ENCODE measurements at regions not wholly inside any gene's neighbourhood (a gene's known extent, or its start where the extent isn't known, plus 50 kb on each side); places are given as distances from the start of the nearest gene placed in this dataset.

DNA sequence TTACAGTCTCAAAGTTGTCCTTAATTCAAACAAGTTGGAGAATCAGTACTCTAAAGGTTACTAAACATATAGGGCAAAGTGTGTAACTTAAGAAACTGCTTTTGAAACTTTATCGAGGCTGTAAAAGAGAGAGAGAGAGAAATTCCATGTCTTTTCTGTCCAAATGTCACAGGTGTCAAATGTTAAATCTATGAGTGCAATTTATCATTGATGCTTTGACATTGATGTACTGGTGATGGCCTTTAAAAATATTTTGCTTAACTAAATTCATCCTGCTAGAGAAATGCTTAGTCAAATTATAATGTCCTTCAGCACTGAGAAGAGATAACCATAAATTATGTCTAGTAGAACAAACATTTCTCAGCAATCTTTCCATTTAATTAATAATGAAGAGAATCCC is 1602.1 kb upstream of the TMEFF2 start (continued):
- no peak for TF ChIP-seq TCF3 (IDR thresholded peaks at IDR 0.05; ENCODE audit: borderline replicate concordance, insufficient read depth, low read depth, low read length)
- TF ChIP-seq BRCA1 (IDR thresholded peaks at IDR 0.05; ENCODE audit: low read depth, low read length) = no peak
- TF ChIP-seq TCF12 (IDR thresholded peaks at IDR 0.05; ENCODE audit: low read depth, low read length) = no peak
- no peak for TF ChIP-seq NFIC (IDR thresholded peaks at IDR 0.05; ENCODE audit: low read depth, low read length)
- TF ChIP-seq, protein P1, sequence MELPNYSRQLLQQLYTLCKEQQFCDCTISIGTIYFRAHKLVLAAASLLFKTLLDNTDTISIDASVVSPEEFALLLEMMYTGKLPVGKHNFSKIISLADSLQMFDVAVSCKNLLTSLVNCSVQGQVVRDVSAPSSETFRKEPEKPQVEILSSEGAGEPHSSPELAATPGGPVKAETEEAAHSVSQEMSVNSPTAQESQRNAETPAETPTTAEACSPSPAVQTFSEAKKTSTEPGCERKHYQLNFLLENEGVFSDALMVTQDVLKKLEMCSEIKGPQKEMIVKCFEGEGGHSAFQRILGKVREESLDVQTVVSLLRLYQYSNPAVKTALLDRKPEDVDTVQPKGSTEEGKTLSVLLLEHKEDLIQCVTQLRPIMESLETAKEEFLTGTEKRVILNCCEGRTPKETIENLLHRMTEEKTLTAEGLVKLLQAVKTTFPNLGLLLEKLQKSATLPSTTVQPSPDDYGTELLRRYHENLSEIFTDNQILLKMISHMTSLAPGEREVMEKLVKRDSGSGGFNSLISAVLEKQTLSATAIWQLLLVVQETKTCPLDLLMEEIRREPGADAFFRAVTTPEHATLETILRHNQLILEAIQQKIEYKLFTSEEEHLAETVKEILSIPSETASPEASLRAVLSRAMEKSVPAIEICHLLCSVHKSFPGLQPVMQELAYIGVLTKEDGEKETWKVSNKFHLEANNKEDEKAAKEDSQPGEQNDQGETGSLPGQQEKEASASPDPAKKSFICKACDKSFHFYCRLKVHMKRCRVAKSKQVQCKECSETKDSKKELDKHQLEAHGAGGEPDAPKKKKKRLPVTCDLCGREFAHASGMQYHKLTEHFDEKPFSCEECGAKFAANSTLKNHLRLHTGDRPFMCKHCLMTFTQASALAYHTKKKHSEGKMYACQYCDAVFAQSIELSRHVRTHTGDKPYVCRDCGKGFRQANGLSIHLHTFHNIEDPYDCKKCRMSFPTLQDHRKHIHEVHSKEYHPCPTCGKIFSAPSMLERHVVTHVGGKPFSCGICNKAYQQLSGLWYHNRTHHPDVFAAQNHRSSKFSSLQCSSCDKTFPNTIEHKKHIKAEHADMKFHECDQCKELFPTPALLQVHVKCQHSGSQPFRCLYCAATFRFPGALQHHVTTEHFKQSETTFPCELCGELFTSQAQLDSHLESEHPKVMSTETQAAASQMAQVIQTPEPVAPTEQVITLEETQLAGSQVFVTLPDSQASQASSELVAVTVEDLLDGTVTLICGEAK (IDR thresholded peaks at IDR 0.05; ENCODE audit: borderline replicate concordance) = no peak

DNA sequence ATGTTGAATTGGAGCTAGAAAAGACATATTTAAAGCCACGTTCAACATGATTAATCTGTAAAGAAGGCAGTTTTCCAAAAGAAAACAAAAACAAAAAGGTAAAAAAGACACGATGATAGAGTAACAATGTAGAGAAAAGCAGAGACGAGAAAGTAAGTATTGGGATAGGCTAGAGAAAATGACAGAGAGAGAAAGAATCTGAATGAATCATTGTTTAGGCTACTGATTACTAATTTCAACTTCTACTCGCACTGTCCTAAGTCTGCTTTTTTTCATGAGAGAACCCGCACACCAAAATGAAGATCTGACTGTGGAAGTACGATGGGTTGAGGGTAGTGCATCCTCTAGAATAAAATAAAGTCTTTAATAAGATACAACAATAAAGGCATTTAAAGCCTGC is 1599.2 kb upstream of the TMEFF2 start:
- in situ Hi-C loops (cut with MboI) = no loop called here
- SMC1A ChIA-PET (ENCODE audit: uncharacterized antibody, unreplicated experiment) = no interaction called here
- no peak for FAIRE-seq
- TF ChIP-seq MEF2B (IDR thresholded peaks at IDR 0.05; ENCODE audit: partially characterized antibody, poor library complexity, severe bottlenecking) (no peak), EZH2 (IDR thresholded peaks at IDR 0.05; ENCODE audit: borderline replicate concordance, control insufficient read depth, low read depth, low read length) (no peak), POLR2A (IDR thresholded peaks at IDR 0.05; ENCODE audit: low read depth, low read length) (no peak), RAD51 (IDR thresholded peaks at IDR 0.05) (no peak), HCFC1 (IDR thresholded peaks at IDR 0.05; ENCODE audit: low read length) (no peak), STAT3 (IDR thresholded peaks at IDR 0.05; ENCODE audit: low read depth, low read length) (no peak)
- TF ChIP-seq, protein P2, sequence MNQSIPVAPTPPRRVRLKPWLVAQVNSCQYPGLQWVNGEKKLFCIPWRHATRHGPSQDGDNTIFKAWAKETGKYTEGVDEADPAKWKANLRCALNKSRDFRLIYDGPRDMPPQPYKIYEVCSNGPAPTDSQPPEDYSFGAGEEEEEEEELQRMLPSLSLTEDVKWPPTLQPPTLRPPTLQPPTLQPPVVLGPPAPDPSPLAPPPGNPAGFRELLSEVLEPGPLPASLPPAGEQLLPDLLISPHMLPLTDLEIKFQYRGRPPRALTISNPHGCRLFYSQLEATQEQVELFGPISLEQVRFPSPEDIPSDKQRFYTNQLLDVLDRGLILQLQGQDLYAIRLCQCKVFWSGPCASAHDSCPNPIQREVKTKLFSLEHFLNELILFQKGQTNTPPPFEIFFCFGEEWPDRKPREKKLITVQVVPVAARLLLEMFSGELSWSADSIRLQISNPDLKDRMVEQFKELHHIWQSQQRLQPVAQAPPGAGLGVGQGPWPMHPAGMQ (IDR thresholded peaks at IDR 0.05; ENCODE audit: borderline replicate concordance) = no peak
- TF ChIP-seq, protein P3, sequence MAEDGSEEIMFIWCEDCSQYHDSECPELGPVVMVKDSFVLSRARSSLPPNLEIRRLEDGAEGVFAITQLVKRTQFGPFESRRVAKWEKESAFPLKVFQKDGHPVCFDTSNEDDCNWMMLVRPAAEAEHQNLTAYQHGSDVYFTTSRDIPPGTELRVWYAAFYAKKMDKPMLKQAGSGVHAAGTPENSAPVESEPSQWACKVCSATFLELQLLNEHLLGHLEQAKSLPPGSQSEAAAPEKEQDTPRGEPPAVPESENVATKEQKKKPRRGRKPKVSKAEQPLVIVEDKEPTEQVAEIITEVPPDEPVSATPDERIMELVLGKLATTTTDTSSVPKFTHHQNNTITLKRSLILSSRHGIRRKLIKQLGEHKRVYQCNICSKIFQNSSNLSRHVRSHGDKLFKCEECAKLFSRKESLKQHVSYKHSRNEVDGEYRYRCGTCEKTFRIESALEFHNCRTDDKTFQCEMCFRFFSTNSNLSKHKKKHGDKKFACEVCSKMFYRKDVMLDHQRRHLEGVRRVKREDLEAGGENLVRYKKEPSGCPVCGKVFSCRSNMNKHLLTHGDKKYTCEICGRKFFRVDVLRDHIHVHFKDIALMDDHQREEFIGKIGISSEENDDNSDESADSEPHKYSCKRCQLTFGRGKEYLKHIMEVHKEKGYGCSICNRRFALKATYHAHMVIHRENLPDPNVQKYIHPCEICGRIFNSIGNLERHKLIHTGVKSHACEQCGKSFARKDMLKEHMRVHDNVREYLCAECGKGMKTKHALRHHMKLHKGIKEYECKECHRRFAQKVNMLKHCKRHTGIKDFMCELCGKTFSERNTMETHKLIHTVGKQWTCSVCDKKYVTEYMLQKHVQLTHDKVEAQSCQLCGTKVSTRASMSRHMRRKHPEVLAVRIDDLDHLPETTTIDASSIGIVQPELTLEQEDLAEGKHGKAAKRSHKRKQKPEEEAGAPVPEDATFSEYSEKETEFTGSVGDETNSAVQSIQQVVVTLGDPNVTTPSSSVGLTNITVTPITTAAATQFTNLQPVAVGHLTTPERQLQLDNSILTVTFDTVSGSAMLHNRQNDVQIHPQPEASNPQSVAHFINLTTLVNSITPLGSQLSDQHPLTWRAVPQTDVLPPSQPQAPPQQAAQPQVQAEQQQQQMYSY (CRISPR knock-in tag; IDR thresholded peaks at IDR 0.05) = no peak
- TF ChIP-seq, protein P4, sequence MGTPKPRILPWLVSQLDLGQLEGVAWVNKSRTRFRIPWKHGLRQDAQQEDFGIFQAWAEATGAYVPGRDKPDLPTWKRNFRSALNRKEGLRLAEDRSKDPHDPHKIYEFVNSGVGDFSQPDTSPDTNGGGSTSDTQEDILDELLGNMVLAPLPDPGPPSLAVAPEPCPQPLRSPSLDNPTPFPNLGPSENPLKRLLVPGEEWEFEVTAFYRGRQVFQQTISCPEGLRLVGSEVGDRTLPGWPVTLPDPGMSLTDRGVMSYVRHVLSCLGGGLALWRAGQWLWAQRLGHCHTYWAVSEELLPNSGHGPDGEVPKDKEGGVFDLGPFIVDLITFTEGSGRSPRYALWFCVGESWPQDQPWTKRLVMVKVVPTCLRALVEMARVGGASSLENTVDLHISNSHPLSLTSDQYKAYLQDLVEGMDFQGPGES (IDR thresholded peaks at IDR 0.05) = no peak

More for the DNA sequence above, 1599.2 kb upstream of the TMEFF2 start:
- Histone ChIP-seq H3K4me2 (ENCODE audit: control insufficient read depth, insufficient read depth) (no peak overlapping the region), H3K79me2 (ENCODE audit: control insufficient read depth, insufficient read depth, low read length) (no peaks in the 10 kb centered on the region), H4K20me1 (ENCODE audit: control insufficient read depth, insufficient read depth) (no peaks in the 10 kb centered on the region), H3K9ac (ENCODE audit: control insufficient read depth, insufficient read depth, low read length) (no peak overlapping the region), H3K36me3 (ENCODE audit: control insufficient read depth in 2 of 2, insufficient read depth in 2 of 2, low read length in 1 of 2) (no peaks in the 10 kb centered on the region), H3K4me3 (no peak overlapping the region), H3K27ac (ENCODE audit: control insufficient read depth, insufficient read depth) (no peak overlapping the region), H3K9me3 (replicated peaks; ENCODE audit: control insufficient read depth, insufficient read depth, low read length) (no peaks in the 10 kb centered on the region), H2AFZ (ENCODE audit: control insufficient read depth, low read depth, low read length) (no peak overlapping the region), H3K27me3 (replicated peaks in 1 of 2; ENCODE audit: control insufficient read depth in 2 of 2, insufficient read depth in 2 of 2, low read length in 1 of 2) (no peaks in the 10 kb centered on the region), H3K4me1 (ENCODE audit: control insufficient read depth, insufficient read depth, low read length) (no peaks in the 10 kb centered on the region)
- POLR2A ChIA-PET = interaction anchor here (0.7 kb wide), 1 partner anchor 366 kb away, joined by 4 read pairs; no protein-coding TSS in a partner anchor
- intact Hi-C loops (cut with micrococcal nuclease; ENCODE audit: unreplicated experiment) = no loop called here
- RAD21 ChIA-PET (ENCODE audit: unreplicated experiment) = no interaction called here
- CTCF ChIA-PET = interaction anchor here (0.6 kb wide), 1 partner anchor 237 kb away, joined by 3 read pairs; no protein-coding TSS in a partner anchor
- ATAC-seq = no peak
- no peak for DNase-seq (ENCODE audit: low read depth, low spot score)
- no TSS peak for BruUV-seq (replicated peaks)
- 22% methylated on average over 6 of the region's 6 CpGs for WGBS (ENCODE audit: insufficient coverage, insufficient replicate concordance, low lambda C conversion rate, missing lambda C conversion rate)

All from GM12878 (cell line).